Mesenchymal stem cell (in vitro differentiated cells and primary cell): ENCODE measurements at regions not wholly inside any gene's neighbourhood (a gene's known extent, or its start where the extent isn't known, plus 50 kb on each side); places are given as distances from the start of the nearest gene placed in this dataset.

Experiments
- DNase-seq: peaks from one replicate; pipeline ENCODE4 v3.0.0-alpha.2; 2013
- H2AFZ ChIP-seq: one replicate; pipeline ENCODE4 v1.6.1; 2013; ENCODE audit warnings: low read depth, mild to moderate bottlenecking, control low read depth, inconsistent platforms, low read length, moderate library complexity
- H2AK5ac ChIP-seq: 2 replicates; pipeline ENCODE4 v1.6.1; 2013; ENCODE audit warnings: low read length, moderate library complexity, mild to moderate bottlenecking, inconsistent platforms; ENCODE audit not compliant: severe bottlenecking
- H2BK120ac ChIP-seq: one replicate; pipeline ENCODE4 v1.6.1; 2013; ENCODE audit warnings: low read depth, mild to moderate bottlenecking, inconsistent platforms, low read length, moderate library complexity
- H2BK12ac ChIP-seq, 2 experiments: one replicate each; pipeline ENCODE4 v1.6.1; 2013; ENCODE audit warnings: inconsistent platforms in 2 of 2, low read length in 2 of 2, mild to moderate bottlenecking in 2 of 2, moderate library complexity in 2 of 2, control low read depth in 1 of 2
- H2BK15ac ChIP-seq: one replicate; pipeline ENCODE4 v1.6.1; 2013; ENCODE audit warnings: mild to moderate bottlenecking, low read depth, inconsistent platforms; ENCODE audit not compliant: poor library complexity, severe bottlenecking
- H2BK5ac ChIP-seq: 2 replicates; pipeline ENCODE4 v1.6.1; 2013; ENCODE audit warnings: low read depth, mild to moderate bottlenecking, low read length, control low read depth, inconsistent platforms; ENCODE audit not compliant: poor library complexity, severe bottlenecking
- H3K14ac ChIP-seq, 2 experiments: one replicate each; pipeline ENCODE4 v1.6.1; 2013; ENCODE audit warnings: inconsistent platforms in 2 of 2, low read length in 2 of 2, control low read depth in 1 of 2, mild to moderate bottlenecking in 1 of 2, moderate library complexity in 1 of 2
- H3K18ac ChIP-seq, 2 experiments: one replicate each; pipeline ENCODE4 v1.6.1; 2013; ENCODE audit warnings: inconsistent platforms in 2 of 2, low read length in 2 of 2, control low read depth in 1 of 2, low read depth in 1 of 2, mild to moderate bottlenecking in 1 of 2
- H3K23ac ChIP-seq, 2 experiments: one replicate each; pipeline ENCODE4 v1.6.1; 2013; ENCODE audit warnings: inconsistent platforms in 2 of 2, low read length in 2 of 2, mild to moderate bottlenecking in 2 of 2, moderate library complexity in 2 of 2, control low read depth in 1 of 2
- H3K27ac ChIP-seq: 2 replicates; pipeline ENCODE4 v1.5.1; 2013; ENCODE audit warnings: mild to moderate bottlenecking, moderate library complexity, low read length, control low read depth, inconsistent platforms; ENCODE audit not compliant: poor library complexity, severe bottlenecking
- H3K27me3 ChIP-seq, 2 experiments: 2 replicates each; pipeline versions ENCODE4 v1.6.1 to v1.7.0; 2013; ENCODE audit warnings: low read length in 2 of 2, mild to moderate bottlenecking in 2 of 2, moderate library complexity in 2 of 2, control low read depth in 1 of 2, inconsistent platforms in 1 of 2; ENCODE audit not compliant: control insufficient read depth in 1 of 2, insufficient read depth in 1 of 2
- H3K36me3 ChIP-seq, 2 experiments: 2 replicates each; pipeline versions ENCODE4 v1.6.1 to v1.7.0; 2013; ENCODE audit warnings: low read length in 2 of 2, control low read depth in 1 of 2, inconsistent platforms in 1 of 2, low read depth in 1 of 2, mild to moderate bottlenecking in 1 of 2; ENCODE audit not compliant: insufficient read depth in 2 of 2, control insufficient read depth in 1 of 2
- H3K4ac ChIP-seq, 2 experiments: one replicate each; pipeline ENCODE4 v1.6.1; 2013; ENCODE audit warnings: inconsistent platforms in 2 of 2, low read length in 2 of 2, mild to moderate bottlenecking in 2 of 2, moderate library complexity in 2 of 2, control low read depth in 1 of 2, low read depth in 1 of 2
- H3K4me1 ChIP-seq: 2 replicates; pipeline ENCODE4 v1.6.1; 2013; ENCODE audit warnings: low read depth, low read length, control low read depth; ENCODE audit not compliant: control insufficient read depth, insufficient read depth
- H3K4me2 ChIP-seq: 2 replicates; pipeline ENCODE4 v1.6.1; 2013; ENCODE audit warnings: low read length, mild to moderate bottlenecking, inconsistent platforms; ENCODE audit not compliant: poor library complexity, severe bottlenecking
- H3K4me3 ChIP-seq, 2 experiments: 2 replicates each; pipeline versions ENCODE4 v1.5.1 to v1.7.0; 2013; ENCODE audit warnings: low read length in 2 of 2, mild to moderate bottlenecking in 2 of 2, control low read depth in 1 of 2, low read depth in 1 of 2; ENCODE audit not compliant: insufficient read depth in 1 of 2
- H3K79me1 ChIP-seq: replicated peaks from 2 replicates; pipeline ENCODE4 v1.6.1; 2013; ENCODE audit warnings: mild to moderate bottlenecking, control low read depth, low read length, inconsistent platforms; ENCODE audit not compliant: poor library complexity, severe bottlenecking
- H3K9ac ChIP-seq: 2 replicates; pipeline ENCODE4 v1.7.0; 2013; ENCODE audit warnings: mild to moderate bottlenecking, low read length, moderate library complexity
- H3K9me3 ChIP-seq: 2 replicates; pipeline ENCODE4 v1.7.0; 2013; ENCODE audit warnings: mild to moderate bottlenecking, low read length; ENCODE audit not compliant: control insufficient read depth
- H4K8ac ChIP-seq: one replicate; pipeline ENCODE4 v1.6.1; 2013; ENCODE audit warnings: inconsistent platforms, mild to moderate bottlenecking, low read length, moderate library complexity
- H4K91ac ChIP-seq: one replicate; pipeline ENCODE4 v1.6.1; 2013; ENCODE audit warnings: mild to moderate bottlenecking, low read length, inconsistent platforms
- whole genome bisulfite sequencing: methylation state at CpG from one replicate; pipeline ENCODE4 v1.1.7; 2013; ENCODE audit warnings: mixed read lengths; 5-methylcytosine and 5-hydroxymethylcytosine counted together

- no peaks in the 10 kb centered on the region for H3K27me3 ChIP-seq
- H3K27ac ChIP-seq, result no peak overlapping the region
- WGBS, result 71% methylated on average over 3 of the region's 3 CpGs
- no peak overlapping the region for H4K91ac ChIP-seq
- no peaks in the 10 kb centered on the region for H3K4me1 ChIP-seq
- H2BK12ac ChIP-seq, result no peak overlapping the region
- H3K36me3 ChIP-seq, result no peaks in the 10 kb centered on the region
- no peak overlapping the region for H3K14ac ChIP-seq
- no peaks in the 10 kb centered on the region for H3K9me3 ChIP-seq
- H3K4ac ChIP-seq, result no peak overlapping the region
- no peak overlapping the region for H4K8ac ChIP-seq
- H2AK5ac ChIP-seq, result no peak overlapping the region
- no peaks in the 10 kb centered on the region for H3K79me1 ChIP-seq
- H3K4me3 ChIP-seq, result no peak overlapping the region
- no peak overlapping the region for H2BK120ac ChIP-seq
- no peak overlapping the region for H3K23ac ChIP-seq
- no peak for DNase-seq
- no peak overlapping the region for H3K18ac ChIP-seq
- H2BK15ac ChIP-seq, result no peak overlapping the region
- H2BK5ac ChIP-seq, result no peak overlapping the region
- no peak overlapping the region for H2AFZ ChIP-seq
- H3K4me2 ChIP-seq, result no peak overlapping the region
- H3K9ac ChIP-seq, result no peak overlapping the region
Measured at GRCh38 chr12:46895726-46896125, 69.9 kb upstream of the SLC38A4 start.

GRCh38 chr12:46896680-46897079, 70.9 kb upstream of the SLC38A4 start:
- Histone ChIP-seq H3K23ac (no peak overlapping the region), H3K4ac (no peak overlapping the region), H3K27me3 (no peaks in the 10 kb centered on the region), H2AFZ (no peak overlapping the region), H3K9me3 (no peaks in the 10 kb centered on the region), H2BK12ac (no peak overlapping the region), H2BK120ac (no peak overlapping the region), H3K27ac (no peak overlapping the region), H3K79me1 (no peaks in the 10 kb centered on the region), H3K9ac (no peak overlapping the region), H4K8ac (no peak overlapping the region), H3K14ac (no peak overlapping the region), H3K4me2 (no peak overlapping the region), H2AK5ac (no peak overlapping the region), H3K36me3 (no peaks in the 10 kb centered on the region), H3K4me1 (no peaks in the 10 kb centered on the region), H3K4me3 (no peak overlapping the region), H2BK15ac (no peak overlapping the region), H4K91ac (no peak overlapping the region), H3K18ac (no peak overlapping the region), H2BK5ac (no peak overlapping the region)
- DNase-seq, result no peak
- 33% methylated on average over 1 of the region's 1 CpG for WGBS

GRCh38 chr12:46898152-46898931, 72.5 kb upstream of the SLC38A4 start:
- Histone ChIP-seq H3K36me3 (no peaks in the 10 kb centered on the region), H3K27me3 (no peaks in the 10 kb centered on the region), H2BK5ac (no peak overlapping the region), H3K18ac (no peak overlapping the region), H3K4me3 (no peak overlapping the region), H4K8ac (no peak overlapping the region), H3K4me2 (no peak overlapping the region), H3K4me1 (no peaks in the 10 kb centered on the region), H3K9me3 (no peaks in the 10 kb centered on the region), H3K79me1 (no peaks in the 10 kb centered on the region), H3K14ac (no peak overlapping the region), H4K91ac (no peak overlapping the region), H2BK15ac (no peak overlapping the region), H2BK120ac (no peak overlapping the region), H2BK12ac (no peak overlapping the region), H3K4ac (no peak overlapping the region), H3K27ac (no peak overlapping the region), H2AFZ (no peak overlapping the region), H3K23ac (no peak overlapping the region), H3K9ac (no peak overlapping the region), H2AK5ac (no peak overlapping the region)
- WGBS, result 60% methylated on average over 1 of the region's 2 CpGs
- no peak for DNase-seq

DNA sequence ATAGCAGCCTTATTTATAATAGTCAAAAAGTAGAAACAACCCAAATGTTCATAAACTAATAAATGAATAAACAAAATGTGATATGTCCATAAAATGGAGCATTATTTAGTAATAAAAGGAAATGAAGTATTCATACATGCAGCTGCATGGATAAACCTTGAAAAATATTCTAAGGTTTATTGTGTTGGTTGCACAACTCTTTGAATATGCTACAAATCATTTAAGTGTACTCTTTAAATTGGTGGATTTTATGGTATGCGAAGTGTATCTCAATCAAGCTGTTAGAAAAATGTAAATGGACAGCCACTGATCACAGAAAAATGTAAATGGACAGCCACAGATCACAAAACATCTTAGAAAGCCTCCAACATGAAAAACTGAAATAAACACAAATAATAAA, 73.2 kb upstream of the SLC38A4 start:
- H3K4me1 ChIP-seq, result no peaks in the 10 kb centered on the region
- no peak overlapping the region for H3K14ac ChIP-seq
- H3K27me3 ChIP-seq, result no peaks in the 10 kb centered on the region
- no peaks in the 10 kb centered on the region for H3K9me3 ChIP-seq
- H4K91ac ChIP-seq, result no peak overlapping the region
- no CpG with 5 or more reads among the region's 1 CpG for WGBS
- no peak for DNase-seq
- no peak overlapping the region for H2BK15ac ChIP-seq
- no peak overlapping the region for H2AFZ ChIP-seq
- H3K23ac ChIP-seq, result no peak overlapping the region
- H3K36me3 ChIP-seq, result no peaks in the 10 kb centered on the region
- H2BK5ac ChIP-seq, result no peak overlapping the region
- H3K9ac ChIP-seq, result no peak overlapping the region
- no peak overlapping the region for H3K4me2 ChIP-seq
- no peak overlapping the region for H2BK120ac ChIP-seq
- H3K4me3 ChIP-seq, result no peak overlapping the region
- H2BK12ac ChIP-seq, result no peak overlapping the region
- H4K8ac ChIP-seq, result no peak overlapping the region
- H2AK5ac ChIP-seq, result no peak overlapping the region
- no peak overlapping the region for H3K4ac ChIP-seq
- no peak overlapping the region for H3K18ac ChIP-seq
- H3K79me1 ChIP-seq, result no peaks in the 10 kb centered on the region
- H3K27ac ChIP-seq, result no peak overlapping the region
